SK-N-SH treated with all-trans-retinoic acid at 6 μM for 48 hours (cell line): ENCODE measurements at regions not wholly inside any gene's neighbourhood (a gene's known extent, or its start where the extent isn't known, plus 50 kb on each side); places are given as distances from the start of the nearest gene placed in this dataset.

Source experiments
- ESRRG ChIP-seq: fragments of 250-450 bp; sonication (Bioruptor Pico); IDR thresholded peaks from 2 replicates; pipeline ENCODE4 v1.6.1; 2021; ENCODE audit warnings: mild to moderate bottlenecking
- PPARA ChIP-seq: fragments of 250-450 bp; sonication (Bioruptor Pico); IDR thresholded peaks from 2 replicates; pipeline ENCODE4 v1.5.0; 2020; ENCODE audit warnings: mild to moderate bottlenecking, borderline replicate concordance
- TCF4 ChIP-seq: fragments of 250-450 bp; sonication (Bioruptor Pico); IDR thresholded peaks from 2 replicates; pipeline ENCODE4 v1.8.0; 2021; ENCODE audit warnings: mild to moderate bottlenecking, moderate library complexity, borderline replicate concordance
- ZFP3 ChIP-seq: fragments of 250-450 bp; sonication (Bioruptor Pico); IDR thresholded peaks from 2 replicates; pipeline ENCODE4 v1.5.0; 2020; ENCODE audit warnings: mild to moderate bottlenecking, moderate library complexity
- ZFP30 ChIP-seq: fragments of 450-650 bp; formaldehyde crosslinking; IDR thresholded peaks from 2 replicates; pipeline ENCODE4 v1.5.0; 2022; ENCODE audit warnings: mild to moderate bottlenecking, moderate library complexity
- ZNF565 ChIP-seq: fragments of 450-650 bp; formaldehyde crosslinking; conservative IDR thresholded peaks from 2 replicates; pipeline ENCODE4 v1.5.0; 2020; ENCODE audit warnings: low read depth, mild to moderate bottlenecking, moderate library complexity

DNA sequence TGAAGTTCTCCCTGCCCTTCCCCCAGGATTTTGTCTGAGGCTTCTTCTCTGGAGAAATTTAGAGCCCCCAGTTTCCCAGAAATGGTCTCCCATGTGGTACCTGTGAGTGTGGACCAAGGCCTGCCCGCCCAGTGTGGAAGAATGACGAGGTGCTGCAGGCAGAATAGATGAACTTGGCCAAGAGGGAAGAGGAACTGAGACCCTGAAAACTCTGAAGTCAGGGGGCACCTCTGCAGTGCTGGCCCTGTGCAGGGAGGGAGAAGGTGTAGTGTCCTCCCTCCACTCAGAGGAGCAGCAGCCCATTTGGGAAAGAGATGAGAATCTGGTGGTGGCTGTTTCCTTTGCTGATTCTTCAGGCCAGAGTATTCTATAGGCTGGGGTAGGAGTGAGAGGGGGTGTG lies 115.2 kb upstream of the PCGF5 start:
- TF ChIP-seq ZFP3 (CRISPR knock-in tag) (no peak), ZFP30 (CRISPR knock-in tag) (no peak), PPARA (CRISPR knock-in tag) (no peak), TCF4 (no peak), ESRRG (CRISPR knock-in tag) (no peak), ZNF565 (no peak)
